GM13976 (cell line): ENCODE measurements at regions not wholly inside any gene's neighbourhood (a gene's known extent, or its start where the extent isn't known, plus 50 kb on each side); places are given as distances from the start of the nearest gene placed in this dataset.

Experiments
- DNase-seq: peaks from one replicate; pipeline ENCODE4 v3.0.0; 2012; ENCODE audit warnings: low spot score
- in situ Hi-C: fragments of 300-500 bp; cut with MboI; formaldehyde crosslinking; loops from one replicate; pipeline ENCODE4 v1.12.0; 2022; ENCODE audit warnings: low sequenced_read_pairs, mixed read lengths, inconsistent platforms; ENCODE audit not compliant: unreplicated experiment
- TF ChIP-seq, protein P1 (sequence below): IDR thresholded peaks from 2 replicates; pipeline ENCODE4 v1.5.1; 2012; ENCODE audit warnings: borderline replicate concordance, mild to moderate bottlenecking; ENCODE audit not compliant: insufficient read depth; ENCODE audit errors: extremely low read depth, missing control alignments, control extremely low read depth

DNA sequence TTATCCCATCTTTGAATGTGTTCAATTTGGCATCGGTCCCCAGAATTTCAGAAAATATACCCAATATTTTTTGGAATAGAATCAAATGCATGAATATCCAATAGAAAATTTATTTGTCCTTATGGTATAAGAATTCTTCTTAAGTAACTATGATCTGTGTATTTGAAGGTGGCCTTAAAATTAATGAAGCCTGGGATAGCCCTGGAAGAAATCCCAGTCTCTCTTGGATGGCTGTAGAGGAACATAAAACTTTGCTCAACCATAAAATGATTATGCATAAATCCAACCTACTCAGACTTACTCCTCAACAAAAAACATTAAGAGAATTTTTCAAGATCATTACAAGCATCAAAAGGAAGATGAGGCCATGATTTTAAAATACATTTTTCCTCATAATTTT is 269.4 kb upstream of the SMIM31 start:
- TF ChIP-seq, protein P1, sequence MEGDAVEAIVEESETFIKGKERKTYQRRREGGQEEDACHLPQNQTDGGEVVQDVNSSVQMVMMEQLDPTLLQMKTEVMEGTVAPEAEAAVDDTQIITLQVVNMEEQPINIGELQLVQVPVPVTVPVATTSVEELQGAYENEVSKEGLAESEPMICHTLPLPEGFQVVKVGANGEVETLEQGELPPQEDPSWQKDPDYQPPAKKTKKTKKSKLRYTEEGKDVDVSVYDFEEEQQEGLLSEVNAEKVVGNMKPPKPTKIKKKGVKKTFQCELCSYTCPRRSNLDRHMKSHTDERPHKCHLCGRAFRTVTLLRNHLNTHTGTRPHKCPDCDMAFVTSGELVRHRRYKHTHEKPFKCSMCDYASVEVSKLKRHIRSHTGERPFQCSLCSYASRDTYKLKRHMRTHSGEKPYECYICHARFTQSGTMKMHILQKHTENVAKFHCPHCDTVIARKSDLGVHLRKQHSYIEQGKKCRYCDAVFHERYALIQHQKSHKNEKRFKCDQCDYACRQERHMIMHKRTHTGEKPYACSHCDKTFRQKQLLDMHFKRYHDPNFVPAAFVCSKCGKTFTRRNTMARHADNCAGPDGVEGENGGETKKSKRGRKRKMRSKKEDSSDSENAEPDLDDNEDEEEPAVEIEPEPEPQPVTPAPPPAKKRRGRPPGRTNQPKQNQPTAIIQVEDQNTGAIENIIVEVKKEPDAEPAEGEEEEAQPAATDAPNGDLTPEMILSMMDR: no peak
- in situ Hi-C loops: no loop called here
- no peak for DNase-seq

DNA sequence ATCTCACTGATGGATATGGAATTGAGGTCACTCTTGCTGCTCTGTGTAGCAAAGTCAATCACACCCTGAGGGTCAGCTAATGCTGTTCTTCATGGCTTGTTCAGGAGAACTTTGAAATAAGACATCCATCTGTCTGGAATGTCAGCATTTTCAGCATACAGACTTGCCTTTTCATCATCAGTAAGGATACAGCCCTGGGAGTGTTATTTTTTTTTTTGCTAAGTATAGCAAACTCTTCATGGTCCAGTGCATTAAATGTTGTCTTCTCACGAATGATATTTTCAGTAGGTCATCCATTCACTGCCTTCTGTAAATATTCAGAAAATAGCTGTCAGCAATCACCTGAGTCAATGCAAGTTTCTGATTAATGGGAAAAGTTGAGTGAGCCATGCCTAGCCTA is 268.8 kb upstream of the SMIM31 start:
- in situ Hi-C loops: no loop called here
- TF ChIP-seq, protein P1: no peak
- no peak for DNase-seq

DNA sequence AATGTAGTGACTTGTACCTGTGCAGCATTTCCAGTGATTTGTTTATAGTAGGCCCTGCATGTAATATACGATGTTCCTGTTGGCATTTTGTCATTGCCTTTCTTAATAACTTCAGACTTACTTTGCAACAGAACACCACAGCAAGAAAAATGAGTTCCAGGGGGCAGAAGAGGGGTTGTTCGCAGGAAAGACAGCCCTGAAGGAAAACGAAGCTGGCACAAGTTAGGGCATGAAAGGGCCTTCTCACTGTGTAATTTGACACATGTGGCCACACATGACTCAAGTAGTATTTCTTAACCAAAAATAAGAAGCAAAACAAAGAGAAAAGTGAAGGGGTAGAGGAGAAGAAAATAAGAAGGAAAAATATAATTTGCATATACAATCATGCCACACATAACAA is 265.8 kb upstream of the SMIM31 start:
- in situ Hi-C loops: no loop called here
- TF ChIP-seq, protein P1: no peak
- no peak for DNase-seq

DNA sequence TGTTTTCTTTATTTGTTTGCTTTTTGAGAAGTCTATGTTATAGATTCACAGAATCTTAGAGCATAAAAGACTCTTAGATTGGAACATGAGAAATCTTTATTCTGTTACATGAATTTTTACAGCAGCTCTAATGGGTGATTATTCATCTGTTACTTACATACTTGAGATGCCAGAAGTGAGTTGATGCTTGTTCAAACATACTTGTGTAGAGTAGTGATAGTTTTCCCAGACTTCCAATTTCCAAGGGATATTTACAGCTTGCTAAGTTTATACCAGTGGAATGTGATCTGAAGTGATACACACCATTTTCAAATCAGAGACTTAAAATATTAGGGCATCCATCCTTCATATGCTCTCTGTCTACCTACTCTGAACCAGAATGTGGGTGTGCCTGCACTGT is 252.9 kb upstream of the SMIM31 start:
- TF ChIP-seq, protein P1: no peak
- no peak for DNase-seq
- in situ Hi-C loops: no loop called here

DNA sequence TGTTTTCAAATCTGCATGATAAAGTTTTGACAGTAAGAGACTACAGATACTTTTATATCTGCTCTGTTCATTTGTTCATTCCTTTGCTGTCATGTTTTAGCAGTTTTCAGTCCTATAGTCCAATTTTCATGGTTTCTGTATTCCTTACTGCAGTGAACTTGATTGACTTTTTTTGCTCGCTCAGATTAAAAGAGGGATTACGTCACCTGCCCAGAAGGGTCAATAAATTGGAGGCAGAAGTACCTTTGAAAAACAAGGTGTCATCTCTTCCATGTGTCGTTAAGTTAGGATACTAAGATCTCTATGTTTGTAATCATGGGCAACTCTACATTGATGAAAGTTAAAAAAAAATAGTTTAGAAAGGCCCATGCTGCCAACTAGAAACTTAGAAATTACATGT is 250.1 kb upstream of the SMIM31 start:
- in situ Hi-C loops: no loop called here
- DNase-seq: no peak
- TF ChIP-seq, protein P1: no peak

DNA sequence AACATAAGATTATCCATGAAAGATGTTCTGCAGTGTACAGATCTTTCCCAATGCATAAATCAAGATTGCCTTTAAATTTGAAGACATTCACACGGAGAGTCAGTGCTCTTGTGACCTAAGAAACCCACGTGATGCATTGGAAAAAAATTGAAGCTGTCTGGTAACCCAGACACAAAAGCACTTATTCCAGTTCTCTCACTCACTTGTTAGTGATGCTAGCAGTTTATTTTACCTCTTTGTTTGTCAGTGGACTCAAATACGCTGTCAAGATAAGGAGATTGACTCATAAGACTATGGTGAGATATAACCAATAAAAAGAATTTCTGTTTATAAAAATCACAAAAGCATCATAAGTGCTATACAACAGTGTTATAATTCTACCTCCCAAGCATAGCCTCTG is 245.8 kb upstream of the SMIM31 start:
- in situ Hi-C loops: no loop called here
- TF ChIP-seq, protein P1: no peak
- DNase-seq: no peak

DNA sequence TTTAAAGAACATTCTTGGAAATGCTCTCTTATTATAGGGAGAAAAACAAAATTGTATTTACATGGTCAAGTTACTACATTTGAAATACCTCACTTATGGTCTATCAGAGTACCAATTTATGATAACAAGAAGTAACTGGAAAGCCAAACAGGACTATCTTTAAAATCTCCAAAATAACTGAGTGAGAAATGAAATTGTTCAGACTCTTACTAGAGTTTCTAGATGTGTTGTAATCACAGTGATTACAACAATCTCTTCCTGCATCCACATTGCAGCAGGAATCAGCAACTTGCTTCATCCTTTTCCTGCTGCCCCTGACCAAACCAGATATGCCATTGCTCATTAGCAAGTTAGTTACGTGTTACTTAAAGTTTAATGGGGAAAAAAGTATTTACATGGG is 245.2 kb upstream of the SMIM31 start:
- TF ChIP-seq, protein P1: no peak
- in situ Hi-C loops: no loop called here
- DNase-seq: no peak
